ENCODE measurements at regions not wholly inside any gene's neighbourhood (a gene's known extent, or its start where the extent isn't known, plus 50 kb on each side); places are given as distances from the start of the nearest gene placed in this dataset.

GRCh38 chr11:11043721-11044120 lies 185.9 kb upstream of the ZBED5 start:
- Histone ChIP-seq H3K56ac (replicated peaks; ENCODE audit: insufficient read length, low read depth, low read length) (no peak overlapping the region), H4K20me1 (replicated peaks in 1 of 2; ENCODE audit: control insufficient read depth in 1 of 2, insufficient read depth in 2 of 2, low read length in 2 of 2) (no peaks in the 10 kb centered on the region), H3K27ac (ENCODE audit: low read depth, low read length) (no peak overlapping the region), H3K9me3 (ENCODE audit: insufficient read depth in 2 of 2, low read depth in 1 of 2, low read length in 1 of 2) (no peaks in the 10 kb centered on the region), H3K27me3 (replicated peaks in 1 of 4; ENCODE audit: control insufficient read depth in 3 of 4, extremely low read depth in 1 of 4, insufficient read depth in 3 of 4, low read length in 3 of 4) (no peaks in the 10 kb centered on the region), H3K4me1 (replicated peaks in 1 of 4; ENCODE audit: control insufficient read depth in 3 of 4, insufficient read depth in 4 of 4, low read length in 3 of 4) (no peaks in the 10 kb centered on the region), H2BK20ac (ENCODE audit: low read length) (no peak overlapping the region), H3K4ac (replicated peaks; ENCODE audit: insufficient read length, low read depth, low read length) (no peak overlapping the region), H2BK12ac (ENCODE audit: low read depth, low read length) (no peak overlapping the region), H2AK5ac (ENCODE audit: low read depth, low read length) (no peak overlapping the region), H4K8ac (ENCODE audit: extremely low read depth, insufficient read depth, low read length) (no peak overlapping the region), H2BK15ac (ENCODE audit: low read length) (no peak overlapping the region), H2BK5ac (ENCODE audit: low read depth, low read length) (no peak overlapping the region), H3K79me1 (ENCODE audit: low read depth, low read length) (no peaks in the 10 kb centered on the region; the same call in 1 of the 2 replicates), H3K9ac (replicated peaks in 1 of 4; ENCODE audit: extremely low read depth in 1 of 4, low read depth in 3 of 4, low read length in 3 of 4) (no peak overlapping the region), H3K36me3 (ENCODE audit: control insufficient read depth in 2 of 4, insufficient read depth in 4 of 4, low read length in 3 of 4) (no peaks in the 10 kb centered on the region), H2BK120ac (replicated peaks; ENCODE audit: low read depth, low read length) (no peak overlapping the region), H3K79me2 (ENCODE audit: control insufficient read depth in 1 of 2, insufficient read depth in 2 of 2, low read length in 2 of 2) (no peaks in the 10 kb centered on the region), H3K23ac (ENCODE audit: insufficient read length) (no peak overlapping the region), H3K4me3 (ENCODE audit: extremely low read depth in 1 of 4, insufficient read depth in 2 of 4, low read depth in 3 of 4, low read length in 4 of 4) (no peak overlapping the region), H3K23me2 (ENCODE audit: low read depth, low read length) (no peaks in the 10 kb centered on the region), H3K18ac (ENCODE audit: extremely low read depth, low read length) (no peak overlapping the region), H2AFZ (ENCODE audit: low read length) (no peak overlapping the region), H4K5ac (ENCODE audit: insufficient read length, low read depth, low read length) (no peak overlapping the region), H4K91ac (replicated peaks; ENCODE audit: insufficient read length, low read length) (no peak overlapping the region), H3K4me2 (ENCODE audit: insufficient read depth in 1 of 2, low read depth in 2 of 2, low read length in 2 of 2) (no peak overlapping the region), H3K14ac (ENCODE audit: insufficient read length) (no peak overlapping the region)
- DNase-seq (ENCODE audit: low read depth in 1 of 2, low spot score in 2 of 2), result no peak
- no peak for FAIRE-seq
- CTCF ChIA-PET (ENCODE audit: partially characterized antibody), result interaction anchor here (1.0 kb wide), 1 partner anchor 15 kb away, joined by 3 read pairs; no protein-coding TSS in a partner anchor
- TF ChIP-seq NANOG (IDR thresholded peaks at IDR 0.05; ENCODE audit: insufficient read depth, low read depth, low read length, poor library complexity, severe bottlenecking) (no peak), KDM1A (IDR thresholded peaks at IDR 0.05; ENCODE audit: borderline replicate concordance, low read length) (no peak), ZNF274 (IDR thresholded peaks at IDR 0.05; ENCODE audit: borderline replicate concordance, extremely low read depth, low read length) (no peak), PHF8 (conservative IDR thresholded peaks at IDR 0.05; ENCODE audit: low read depth, low read length) (no peak), MAFK (IDR thresholded peaks at IDR 0.05; ENCODE audit: low read depth, low read length) (no peak)
- WGBS, 2 experiments (ENCODE audit: extremely low coverage in 1 of 2, insufficient coverage in 1 of 2, insufficient read length in 1 of 2, insufficient replicate concordance in 2 of 2, low coverage in 1 of 2, low lambda C conversion rate in 2 of 2, missing lambda C conversion rate in 1 of 2), result 93% methylated on average over 3 of the region's 3 CpGs; no CpG with 5 or more reads in 1 of the 2 experiments
- POLR2A ChIA-PET (ENCODE audit: partially characterized antibody), result no interaction called here

All from H1 (cell line).